ENCODE measurements at regions not wholly inside any gene's neighbourhood (a gene's known extent, or its start where the extent isn't known, plus 50 kb on each side); places are given as distances from the start of the nearest gene placed in this dataset.

DNA sequence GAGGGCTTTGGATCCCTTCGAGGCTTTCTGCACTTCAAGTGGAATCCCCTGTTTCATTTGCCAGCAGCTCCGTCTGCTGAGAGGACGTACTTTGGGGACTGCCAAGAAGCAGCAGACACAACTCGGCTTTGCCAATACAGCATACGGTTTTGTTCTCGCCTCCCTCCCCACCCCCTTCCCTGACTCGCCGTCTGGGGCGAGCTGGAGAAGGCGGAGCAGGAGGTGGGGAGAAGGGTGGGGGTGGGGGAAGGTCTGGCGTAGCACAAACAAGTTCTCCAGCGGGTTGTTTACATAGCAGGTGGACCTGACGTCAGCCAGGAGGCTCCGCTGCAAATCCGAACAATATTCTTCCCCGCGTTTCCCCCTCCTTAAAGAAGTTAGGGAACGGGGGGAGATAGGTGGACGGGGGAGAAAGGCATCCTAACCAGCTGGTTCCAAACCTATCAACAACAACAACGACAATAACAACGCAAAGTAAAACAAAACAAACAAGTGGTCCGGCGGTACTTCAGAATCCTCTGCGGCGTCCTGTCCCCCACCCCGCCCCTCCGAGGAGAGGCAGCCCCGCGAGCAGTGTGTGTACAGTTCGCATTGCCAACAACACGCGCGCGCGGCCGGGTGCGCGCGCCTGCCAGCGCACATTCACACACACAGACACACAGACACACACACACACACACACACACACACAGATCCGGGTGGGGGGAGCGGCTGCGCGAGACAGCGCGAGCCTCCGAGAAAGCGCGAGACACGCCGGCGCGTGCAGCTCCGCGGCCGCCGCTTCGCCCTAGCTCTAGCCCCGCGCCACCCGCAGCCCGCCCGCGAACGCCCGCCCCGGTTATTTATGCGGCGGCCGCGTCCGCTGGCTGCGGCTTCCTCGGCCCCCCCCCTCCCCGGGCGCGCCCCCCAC lies 167.0 kb upstream of the PPP1R3A start:
- H3K4me1 ChIP-seq = peaks cover 16 to 24% of the 10 kb centered on the region in 2 donors
- 0 to 1% methylated on average over 31 to 32 of the region's 77 CpGs for WGBS, 2 donors
- intact Hi-C loops (cut with DNase I) = no loop called here
- peak; percentile 56 to 94 for TF ChIP-seq POLR2A (IDR thresholded peaks at IDR 0.05)
- TF ChIP-seq CTCF (IDR thresholded peaks at IDR 0.05) = no peak
- peak overlapping the region; percentile 97 to 99 (median 98) for H3K27ac ChIP-seq
- H3K36me3 ChIP-seq = no peaks in the 10 kb centered on the region
- no peaks in the 10 kb centered on the region for H3K27me3 ChIP-seq
- peak; percentile 95 to 97 for DNase-seq
- H3K9me3 ChIP-seq = no peaks in the 10 kb centered on the region
- H3K4me3 ChIP-seq (replicated peaks in 1 of 3) = peak overlapping the region; percentile 55 to 81 (median 77)

DNA sequence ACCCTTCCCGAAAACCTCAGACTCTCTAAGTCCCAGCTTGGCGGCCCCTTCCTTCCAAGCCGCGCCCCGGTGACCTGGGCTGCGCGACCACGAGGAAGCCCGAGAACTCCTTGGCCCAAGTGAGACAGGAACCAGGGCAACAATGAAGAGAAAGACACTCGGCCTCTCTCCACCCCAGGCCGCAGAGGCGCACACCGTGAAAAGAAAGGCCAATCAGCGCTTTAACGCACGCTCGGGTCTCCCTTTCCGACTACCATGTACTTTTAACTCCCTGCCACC lies 166.4 kb upstream of the PPP1R3A start:
- WGBS, 2 donors = 2 to 3% methylated on average over 15 to 18 of the region's 18 CpGs
- no peaks in the 10 kb centered on the region for H3K27me3 ChIP-seq
- intact Hi-C loops (cut with DNase I) = no loop called here
- H3K4me1 ChIP-seq = peaks cover 16 to 24% of the 10 kb centered on the region in 2 donors
- H3K4me3 ChIP-seq (replicated peaks in 1 of 3) = peak overlapping the region in 2 of 3 donors; percentile 30 to 55
- no peaks in the 10 kb centered on the region for H3K36me3 ChIP-seq
- peak overlapping the region; percentile 97 to 99 (median 98) for H3K27ac ChIP-seq
- no peak for DNase-seq
- TF ChIP-seq POLR2A (IDR thresholded peaks at IDR 0.05) = no peak
- TF ChIP-seq CTCF (IDR thresholded peaks at IDR 0.05) = no peak
- no peaks in the 10 kb centered on the region for H3K9me3 ChIP-seq

DNA sequence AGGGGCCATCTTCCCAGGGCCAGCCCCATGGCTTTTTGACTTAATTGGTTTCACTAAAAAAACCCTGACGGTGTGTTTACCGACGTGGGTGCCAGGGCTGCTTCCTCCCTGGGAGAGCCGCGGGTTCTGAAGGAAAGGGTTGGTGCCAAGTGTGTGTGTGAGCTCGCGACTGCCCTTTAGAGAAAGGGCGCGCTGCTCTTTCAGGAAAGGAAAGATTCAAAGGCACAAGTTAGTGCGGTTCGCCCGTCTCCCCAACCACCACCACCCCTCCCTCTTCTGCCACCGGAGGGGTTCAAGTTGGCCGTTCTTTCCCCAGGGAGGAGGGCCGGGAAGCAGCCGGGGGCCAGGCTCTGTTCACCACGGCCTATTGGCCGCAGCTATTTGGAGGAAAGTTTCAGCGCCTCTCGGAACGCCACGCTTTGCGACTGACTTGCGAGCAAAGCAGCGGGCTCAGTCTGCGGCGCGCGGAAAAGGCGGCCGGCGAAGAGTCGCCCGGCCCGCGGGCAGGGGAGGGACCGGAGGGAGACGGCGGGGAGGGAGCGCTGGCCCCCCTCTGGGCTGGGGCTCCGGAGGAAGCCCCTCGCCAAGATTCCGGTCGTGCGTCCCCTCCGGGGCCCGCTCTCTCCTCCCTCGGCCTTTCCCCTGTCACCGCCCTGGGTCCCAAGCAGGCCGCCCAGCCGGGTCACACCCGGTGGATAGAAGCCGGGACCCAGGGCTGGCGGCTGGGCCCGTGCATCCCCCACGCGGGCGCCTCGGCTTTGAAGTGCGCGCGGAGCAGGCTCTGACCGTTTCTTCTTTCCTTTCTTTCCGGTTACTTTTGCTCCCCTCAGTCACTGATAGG lies 165.9 kb upstream of the PPP1R3A start:
- DNase-seq = peak; percentile 70 to 71
- H3K27ac ChIP-seq = peak overlapping the region; percentile 97 to 99 (median 98)
- intact Hi-C loops (cut with DNase I) = no loop called here
- no peaks in the 10 kb centered on the region for H3K9me3 ChIP-seq
- H3K27me3 ChIP-seq = no peaks in the 10 kb centered on the region
- H3K4me3 ChIP-seq (replicated peaks in 1 of 3) = peak overlapping the region in 2 of 3 donors; percentile 30 to 55
- H3K4me1 ChIP-seq = peaks cover 16 to 23% of the 10 kb centered on the region in 2 donors
- TF ChIP-seq POLR2A (IDR thresholded peaks at IDR 0.05) (peak in 1 of 2 donors; percentile 66), CTCF (IDR thresholded peaks at IDR 0.05) (no peak)
- WGBS, 2 donors = 1 to 2% methylated on average over 26 to 29 of the region's 64 CpGs
- H3K36me3 ChIP-seq = no peaks in the 10 kb centered on the region

- TF ChIP-seq POLR2A (IDR thresholded peaks at IDR 0.05) = no peak
- DNase-seq = no peak
- no peaks in the 10 kb centered on the region for H3K27me3 ChIP-seq
- H3K36me3 ChIP-seq = no peaks in the 10 kb centered on the region
- peaks cover 16% of the 10 kb centered on the region in 2 donors for H3K4me1 ChIP-seq
- WGBS, 2 donors = 30 to 46% methylated on average over 11 of the region's 11 CpGs
- H3K9me3 ChIP-seq = no peaks in the 10 kb centered on the region
- intact Hi-C loops (cut with DNase I) = no loop called here
- peak overlapping the region; percentile 97 to 99 (median 98) for H3K27ac ChIP-seq
- peak overlapping the region in 2 of 3 donors; percentile 30 to 55 for H3K4me3 ChIP-seq (replicated peaks in 1 of 3)
Observed at GRCh38 chr7:114084002-114084471, 165.2 kb upstream of the PPP1R3A start.

DNA sequence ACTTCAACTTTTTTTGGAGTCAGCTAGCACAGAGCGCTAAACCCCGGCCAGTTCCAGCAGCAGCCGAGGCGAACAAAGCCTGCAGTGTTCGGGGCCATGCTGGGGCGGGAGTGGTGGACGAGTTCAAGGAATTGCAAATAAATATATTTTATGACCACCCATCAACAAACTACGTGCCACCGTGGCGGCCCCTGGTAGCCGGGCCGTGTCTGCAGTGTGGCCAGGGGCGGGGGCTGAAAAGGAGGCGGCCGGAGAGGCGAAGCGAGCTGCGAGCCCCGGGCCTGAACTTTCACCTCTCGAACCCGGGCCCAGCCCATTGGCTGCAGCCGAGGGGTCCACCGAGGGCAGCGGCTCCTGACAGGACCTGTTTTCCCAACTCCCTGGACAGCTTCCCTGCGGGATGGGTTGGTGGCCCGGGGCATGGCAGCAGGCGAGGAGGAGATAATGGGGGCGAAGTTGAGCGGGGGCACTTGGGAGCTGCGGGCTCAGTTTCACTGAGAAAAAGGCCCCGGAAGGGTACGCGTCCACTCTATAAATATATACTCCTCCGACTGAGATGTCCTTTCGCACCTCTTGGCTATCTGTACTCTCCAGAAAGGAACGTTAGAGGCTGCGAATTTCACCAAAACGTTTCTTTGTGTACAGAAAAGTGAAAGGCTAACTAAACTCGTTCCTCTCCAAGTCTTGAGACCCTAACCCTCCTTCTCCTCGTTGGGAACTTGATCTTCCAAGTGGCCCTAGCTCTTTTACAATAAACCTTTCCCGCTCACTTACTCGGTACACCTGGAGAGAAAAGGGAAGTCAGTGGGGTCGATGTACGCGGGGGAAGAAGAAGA lies 164.6 kb upstream of the PPP1R3A start:
- peak overlapping the region; percentile 97 to 99 (median 98) for H3K27ac ChIP-seq
- WGBS, 2 donors = 44 to 50% methylated on average over 33 to 34 of the region's 45 CpGs
- peak in 1 of 2 donors; percentile 18 for DNase-seq
- TF ChIP-seq CTCF (IDR thresholded peaks at IDR 0.05) (no peak), POLR2A (IDR thresholded peaks at IDR 0.05) (peak in 1 of 2 donors; percentile 8)
- intact Hi-C loops (cut with DNase I) = no loop called here
- H3K36me3 ChIP-seq = no peaks in the 10 kb centered on the region
- H3K9me3 ChIP-seq = no peaks in the 10 kb centered on the region
- H3K4me3 ChIP-seq (replicated peaks in 1 of 3) = peak overlapping the region in 2 of 3 donors; percentile 2 to 46
- H3K4me1 ChIP-seq = peaks cover 15 to 16% of the 10 kb centered on the region in 2 donors
- H3K27me3 ChIP-seq = no peaks in the 10 kb centered on the region
